Suprapubic skin (tissue), 4 donors: ENCODE measurements at regions not wholly inside any gene's neighbourhood (a gene's known extent, or its start where the extent isn't known, plus 50 kb on each side); places are given as distances from the start of the nearest gene placed in this dataset.

Experiments used
- DNase-seq, 2 donors: peaks; one replicate each; pipeline ENCODE4 v3.0.0-alpha.2; 2019; ENCODE audit warnings: low spot score in 2 of 2
- H3K27ac ChIP-seq: fragments of 200-600 bp; sonication (generic); one replicate; pipeline ENCODE4 v1.5.1; 2019
- H3K27me3 ChIP-seq: fragments of 200-600 bp; sonication (generic); one replicate; pipeline ENCODE4 v1.5.1; 2019
- H3K36me3 ChIP-seq: fragments of 200-600 bp; sonication (generic); one replicate; pipeline ENCODE4 v1.5.1; 2019
- H3K4me1 ChIP-seq: fragments of 200-600 bp; sonication (generic); one replicate; pipeline ENCODE4 v1.5.1; 2019
- H3K4me3 ChIP-seq: fragments of 200-600 bp; sonication (generic); one replicate; pipeline ENCODE4 v1.5.1; 2019; ENCODE audit warnings: mild to moderate bottlenecking
- H3K9me3 ChIP-seq: fragments of 200-600 bp; sonication (generic); one replicate; pipeline ENCODE4 v1.5.1; 2019
- EP300 ChIP-seq: sonication (generic); formaldehyde crosslinking; IDR thresholded peaks from one replicate; pipeline ENCODE4 v1.6.1; 2017; ENCODE audit warnings: antibody characterized with exemption
- POLR2A ChIP-seq, 2 donors: fragments of 450-650 bp; IDR thresholded peaks; one replicate each; pipeline ENCODE4 v1.6.1; 2017; ENCODE audit warnings: antibody characterized with exemption in 2 of 2, mild to moderate bottlenecking in 2 of 2, moderate library complexity in 2 of 2
- POLR2AphosphoS5 ChIP-seq, 3 donors: sonication (generic); formaldehyde crosslinking; IDR thresholded peaks; one replicate each; pipeline ENCODE4 v1.6.1; 2017; ENCODE audit warnings: antibody characterized with exemption in 3 of 3
- WGBS: methylation state at CpG from one replicate; pipeline ENCODE4 v1.1.5; 2018; 5-methylcytosine and 5-hydroxymethylcytosine counted together
- TF ChIP-seq, protein P1 (sequence below), 2 donors: fragments of 200-600 bp in 1 of 2; fragments of 450-650 bp in 1 of 2; sonication (generic) in 1 of 2; IDR thresholded peaks; one replicate each; pipeline ENCODE4 v1.5.1; 2016 to 2019; ENCODE audit warnings: antibody characterized with exemption in 2 of 2, mild to moderate bottlenecking in 1 of 2, moderate library complexity in 1 of 2

DNA sequence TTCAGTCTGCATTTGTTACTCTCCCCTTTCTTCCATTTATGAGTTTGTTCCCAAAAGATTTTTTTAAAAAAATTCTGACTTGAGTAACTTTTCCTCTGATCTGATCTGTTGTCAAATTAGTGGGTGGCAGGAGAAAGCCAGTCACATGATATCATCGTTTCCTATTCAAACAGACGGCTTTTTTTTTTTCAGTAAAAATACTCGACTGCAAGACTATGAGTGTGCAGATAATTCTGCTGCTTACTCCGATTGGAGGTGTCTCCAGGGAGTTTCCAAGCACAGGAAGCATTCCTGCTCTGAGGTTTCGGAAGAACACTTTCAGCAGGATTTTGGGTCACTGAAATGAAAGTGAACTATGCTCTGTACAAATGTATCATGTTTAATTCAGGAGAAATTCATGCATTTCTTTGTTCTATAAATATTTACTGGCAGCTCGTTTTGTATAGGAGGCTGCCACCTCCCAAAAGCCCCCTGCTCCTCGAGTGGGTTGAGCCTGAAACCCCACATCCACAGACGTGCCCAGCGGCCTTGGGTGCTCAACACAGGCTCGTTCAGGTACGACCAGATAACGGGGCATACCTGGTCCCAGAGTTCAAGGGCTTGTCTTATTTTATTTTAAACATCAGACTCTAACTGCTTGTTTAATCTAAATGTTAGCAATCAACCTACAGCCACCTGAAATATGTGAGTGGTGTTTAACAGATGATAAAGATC is 126.9 kb upstream of the ZNF516 start:
- TF ChIP-seq, protein P1, sequence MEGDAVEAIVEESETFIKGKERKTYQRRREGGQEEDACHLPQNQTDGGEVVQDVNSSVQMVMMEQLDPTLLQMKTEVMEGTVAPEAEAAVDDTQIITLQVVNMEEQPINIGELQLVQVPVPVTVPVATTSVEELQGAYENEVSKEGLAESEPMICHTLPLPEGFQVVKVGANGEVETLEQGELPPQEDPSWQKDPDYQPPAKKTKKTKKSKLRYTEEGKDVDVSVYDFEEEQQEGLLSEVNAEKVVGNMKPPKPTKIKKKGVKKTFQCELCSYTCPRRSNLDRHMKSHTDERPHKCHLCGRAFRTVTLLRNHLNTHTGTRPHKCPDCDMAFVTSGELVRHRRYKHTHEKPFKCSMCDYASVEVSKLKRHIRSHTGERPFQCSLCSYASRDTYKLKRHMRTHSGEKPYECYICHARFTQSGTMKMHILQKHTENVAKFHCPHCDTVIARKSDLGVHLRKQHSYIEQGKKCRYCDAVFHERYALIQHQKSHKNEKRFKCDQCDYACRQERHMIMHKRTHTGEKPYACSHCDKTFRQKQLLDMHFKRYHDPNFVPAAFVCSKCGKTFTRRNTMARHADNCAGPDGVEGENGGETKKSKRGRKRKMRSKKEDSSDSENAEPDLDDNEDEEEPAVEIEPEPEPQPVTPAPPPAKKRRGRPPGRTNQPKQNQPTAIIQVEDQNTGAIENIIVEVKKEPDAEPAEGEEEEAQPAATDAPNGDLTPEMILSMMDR (IDR thresholded peaks at IDR 0.05): no peak
- TF ChIP-seq EP300: no peak
- TF ChIP-seq POLR2A (IDR thresholded peaks at IDR 0.05): no peak
- TF ChIP-seq POLR2AphosphoS5 (IDR thresholded peaks at IDR 0.05): no peak
- WGBS: 27% methylated on average over 12 of the region's 12 CpGs
- DNase-seq: no peak
- Histone ChIP-seq H3K36me3 (no peaks in the 10 kb centered on the region), H3K4me1 (peaks cover 39% of the 10 kb centered on the region), H3K9me3 (no peaks in the 10 kb centered on the region), H3K27me3 (no peaks in the 10 kb centered on the region), H3K27ac (no peak overlapping the region), H3K4me3 (peak overlapping the region; percentile 41)

- peak overlapping the region; percentile 41 for H3K4me3 ChIP-seq
These were observed 126.2 kb upstream of the ZNF516 start for GRCh38 chr18:76621226-76621625.

DNA sequence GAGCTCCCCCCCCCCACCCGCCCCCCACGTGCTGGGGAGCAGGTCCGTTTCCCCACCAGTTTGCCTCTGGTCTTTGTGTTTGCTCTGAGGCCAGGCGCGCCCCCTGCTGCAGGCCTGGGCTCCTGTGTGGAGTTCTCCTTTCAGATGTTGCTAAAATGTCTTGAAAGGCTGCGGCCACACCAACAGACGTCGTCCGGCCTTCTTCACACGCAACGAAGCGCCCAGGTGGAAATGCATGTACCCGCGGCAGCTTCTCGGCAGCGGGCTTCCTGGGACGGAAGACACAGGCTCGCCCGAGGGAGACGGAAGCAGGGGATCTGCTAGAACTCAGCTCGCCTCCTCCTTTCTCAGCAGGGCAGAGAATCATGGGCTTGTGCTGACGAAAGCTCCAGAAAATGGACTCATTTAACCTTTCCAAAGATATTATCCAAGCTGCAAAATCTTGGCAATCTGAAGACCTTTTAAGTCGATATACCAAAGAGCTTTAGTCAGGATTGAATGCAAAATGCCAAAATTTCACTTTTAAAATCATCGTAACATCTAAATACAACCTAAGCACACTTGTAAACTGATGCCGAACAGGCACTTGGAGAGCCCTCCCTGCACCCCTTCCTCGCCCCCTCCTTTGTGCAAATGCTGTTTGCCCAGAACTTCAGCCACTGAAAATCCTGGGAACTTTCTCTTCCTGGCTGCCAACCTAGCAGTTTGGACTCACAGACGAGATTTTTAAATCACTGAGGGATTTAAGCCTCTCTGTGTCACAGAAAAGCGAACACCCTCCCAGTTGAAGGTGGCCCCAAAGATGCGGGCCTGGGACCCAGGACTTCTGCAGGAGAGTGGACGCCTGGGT is 125.5 kb upstream of the ZNF516 start:
- Histone ChIP-seq H3K27ac (peak overlapping the region; percentile 72), H3K9me3 (no peaks in the 10 kb centered on the region), H3K4me3 (peak overlapping the region; percentile 41), H3K4me1 (peaks cover 39% of the 10 kb centered on the region), H3K27me3 (no peaks in the 10 kb centered on the region), H3K36me3 (no peaks in the 10 kb centered on the region)
- TF ChIP-seq, protein P1 (IDR thresholded peaks at IDR 0.05): peak in 1 of 2 donors; percentile 61
- no peak for TF ChIP-seq EP300
- DNase-seq: peak; percentile 81 to 89
- 37% methylated on average over 9 of the region's 30 CpGs for WGBS

More at GRCh38 chr18:76621226-76621625, 126.2 kb upstream of the ZNF516 start:
- no peak overlapping the region for H3K27ac ChIP-seq
- no peak for DNase-seq
- H3K9me3 ChIP-seq: no peaks in the 10 kb centered on the region
- no peaks in the 10 kb centered on the region for H3K36me3 ChIP-seq
- peaks cover 39% of the 10 kb centered on the region for H3K4me1 ChIP-seq
- TF ChIP-seq POLR2A (IDR thresholded peaks at IDR 0.05): no peak
- WGBS: 26% methylated on average over 9 of the region's 9 CpGs
- H3K27me3 ChIP-seq: no peaks in the 10 kb centered on the region

- Histone ChIP-seq H3K27me3 (no peaks in the 10 kb centered on the region), H3K36me3 (no peaks in the 10 kb centered on the region), H3K4me1 (peaks cover 39% of the 10 kb centered on the region), H3K4me3 (peak overlapping the region; percentile 41), H3K27ac (peak overlapping the region; percentile 72), H3K9me3 (no peaks in the 10 kb centered on the region)
- TF ChIP-seq POLR2AphosphoS5 (IDR thresholded peaks at IDR 0.05): no peak
- no peak for TF ChIP-seq POLR2A (IDR thresholded peaks at IDR 0.05)
- TF ChIP-seq, protein P1 (IDR thresholded peaks at IDR 0.05): no peak
- no peak for TF ChIP-seq EP300
- WGBS: 17% methylated on average over 23 of the region's 27 CpGs
- DNase-seq: peak; percentile 77 to 84
These were observed 124.7 kb upstream of the ZNF516 start for GRCh38 chr18:76619621-76620315.

DNA sequence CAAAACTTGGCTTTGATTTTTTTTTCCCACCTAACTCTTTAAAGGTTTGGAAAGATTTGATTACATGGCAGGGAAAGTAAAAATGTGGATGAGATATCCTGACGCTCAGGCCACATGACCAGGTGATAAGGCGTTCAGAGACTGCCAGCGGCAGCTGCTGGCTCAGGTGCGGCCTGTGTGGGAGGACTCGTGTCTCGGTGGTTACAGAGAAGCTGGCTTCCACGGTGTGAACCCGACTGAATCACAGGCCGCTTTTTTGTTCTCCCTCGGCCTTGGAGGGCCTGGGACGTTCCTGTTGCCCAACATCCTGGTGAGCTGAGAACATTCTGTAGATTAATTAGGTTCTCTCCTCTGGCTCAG is 124.2 kb upstream of the ZNF516 start:
- Histone ChIP-seq H3K36me3 (no peaks in the 10 kb centered on the region), H3K4me3 (peak overlapping the region; percentile 41), H3K9me3 (no peaks in the 10 kb centered on the region), H3K4me1 (peaks cover 39% of the 10 kb centered on the region), H3K27ac (peak overlapping the region; percentile 72), H3K27me3 (no peaks in the 10 kb centered on the region)
- 61% methylated on average over 11 of the region's 11 CpGs for WGBS
- TF ChIP-seq, protein P1 (IDR thresholded peaks at IDR 0.05): no peak
- TF ChIP-seq POLR2AphosphoS5 (IDR thresholded peaks at IDR 0.05): peak in 1 of 3 donors; percentile 39
- DNase-seq: no peak
